IMR-90 (cell line): ENCODE measurements at regions not wholly inside any gene's neighbourhood (a gene's known extent, or its start where the extent isn't known, plus 50 kb on each side); places are given as distances from the start of the nearest gene placed in this dataset.

Experiments
- ATAC-seq: fragments of 200-7000 bp; cut with Tn5 transposase; 2 replicates; pipeline ENCODE4 v1.9.1; 2020; ENCODE audit warnings: low read depth, mild to moderate bottlenecking, moderate library complexity
- BruUV-seq: library from RNA; stranded (reverse); fragments of 400-500 nt; replicated peaks from 2 replicates; lab custom pipeline; 2021; lab: Mats Ljungman, UMichigan
- CTCF ChIA-PET: fragments of 300-600 bp; formaldehyde crosslinking; extraction: SDS; loops from one replicate; lab custom pipeline; 2021; ENCODE audit warnings: antibody characterized with exemption; lab: Yijun Ruan, JAX
- POLR2A ChIA-PET: fragments of 300-600 bp; sonication (Branson Sonifier 250); formaldehyde crosslinking; loops from one replicate; lab custom pipeline; 2022; ENCODE audit warnings: antibody characterized with exemption; ENCODE audit not compliant: unreplicated experiment; lab: Charles Lee
- DNase-seq: peaks from one replicate; pipeline ENCODE4 v3.0.0; 2013
- H2AFZ ChIP-seq: replicated peaks from 2 replicates; pipeline ENCODE3; 2013; ENCODE audit warnings: low read length, mild to moderate bottlenecking; ENCODE audit not compliant: poor library complexity
- H2AK5ac ChIP-seq: 2 replicates; pipeline ENCODE4 v1.6.1; 2013; ENCODE audit warnings: low read depth, low read length, inconsistent platforms
- H2AK9ac ChIP-seq: replicated peaks from 2 replicates; pipeline ENCODE3; 2013; ENCODE audit warnings: mild to moderate bottlenecking, low read depth, low read length, moderate library complexity; ENCODE audit not compliant: poor library complexity
- H2BK120ac ChIP-seq: 2 replicates; pipeline ENCODE4 v1.6.1; 2013; ENCODE audit warnings: low read depth, low read length, inconsistent platforms
- H2BK15ac ChIP-seq: 3 replicates; pipeline ENCODE4 v1.6.1; 2013; ENCODE audit warnings: low read depth, low read length, inconsistent platforms
- H2BK20ac ChIP-seq: 2 replicates; pipeline ENCODE4 v1.6.1; 2013; ENCODE audit warnings: low read depth, mild to moderate bottlenecking, inconsistent platforms, low read length, moderate library complexity
- H2BK5ac ChIP-seq: 2 replicates; pipeline ENCODE4 v1.6.1; 2013; ENCODE audit warnings: mild to moderate bottlenecking, low read depth, low read length, inconsistent platforms; ENCODE audit not compliant: poor library complexity, severe bottlenecking
- H3K14ac ChIP-seq: replicated peaks from 2 replicates; pipeline ENCODE4 v1.6.1; 2013; ENCODE audit warnings: low read depth, low read length, inconsistent platforms
- H3K18ac ChIP-seq: 2 replicates; pipeline ENCODE4 v1.6.1; 2013; ENCODE audit warnings: low read depth, low read length, control low read depth
- H3K23ac ChIP-seq: 2 replicates; pipeline ENCODE4 v1.6.1; 2013; ENCODE audit warnings: low read depth, low read length, inconsistent platforms
- H3K27ac ChIP-seq: 2 replicates; pipeline ENCODE4 v1.5.1; 2013; ENCODE audit warnings: mild to moderate bottlenecking, control low read depth, low read length; ENCODE audit not compliant: insufficient read depth
- H3K27me3 ChIP-seq: 2 replicates; pipeline ENCODE4 v1.6.1; 2013; ENCODE audit warnings: low read length; ENCODE audit not compliant: control insufficient read depth, insufficient read depth
- H3K36me3 ChIP-seq: 2 replicates; pipeline ENCODE4 v1.6.1; 2013; ENCODE audit warnings: low read length, mixed read lengths; ENCODE audit not compliant: control insufficient read depth, insufficient read depth
- H3K4ac ChIP-seq: 2 replicates; pipeline ENCODE4 v1.6.1; 2013; ENCODE audit warnings: low read depth, low read length, inconsistent platforms
- H3K4me1 ChIP-seq: 2 replicates; pipeline ENCODE4 v1.6.1; 2013; ENCODE audit warnings: low read length, mixed read lengths; ENCODE audit not compliant: control insufficient read depth, insufficient read depth
- H3K4me2 ChIP-seq: 2 replicates; pipeline ENCODE4 v1.6.1; 2013; ENCODE audit warnings: low read depth, mild to moderate bottlenecking, control low read depth, low read length, moderate library complexity
- H3K4me3 ChIP-seq: 2 replicates; pipeline ENCODE4 v1.5.1; 2013; ENCODE audit warnings: low read depth, mild to moderate bottlenecking, control low read depth, low read length, moderate library complexity; ENCODE audit not compliant: insufficient read depth
- H3K56ac ChIP-seq: 2 replicates; pipeline ENCODE4 v1.6.1; 2013; ENCODE audit warnings: low read length, inconsistent platforms; ENCODE audit not compliant: insufficient read depth; ENCODE audit errors: extremely low read depth
- H3K79me1 ChIP-seq, 2 experiments: 2 replicates each; pipeline ENCODE4 v1.6.1; 2013; ENCODE audit warnings: low read length in 2 of 2, inconsistent platforms in 1 of 2, low read depth in 1 of 2
- H3K9ac ChIP-seq: 2 replicates; pipeline ENCODE4 v1.6.1; 2013; ENCODE audit warnings: low read depth, low read length, control low read depth
- H3K9me1 ChIP-seq: 2 replicates; pipeline ENCODE4 v1.6.1; 2013; ENCODE audit warnings: low read length, inconsistent platforms; ENCODE audit not compliant: insufficient read depth
- H3K9me3 ChIP-seq: 2 replicates; pipeline ENCODE4 v1.6.1; 2013; ENCODE audit warnings: low read length; ENCODE audit not compliant: control insufficient read depth, insufficient read depth
- H4K20me1 ChIP-seq: 2 replicates; pipeline ENCODE4 v1.6.1; 2013; ENCODE audit warnings: low read length, inconsistent platforms; ENCODE audit not compliant: insufficient read depth
- H4K5ac ChIP-seq: 2 replicates; pipeline ENCODE4 v1.6.1; 2013; ENCODE audit warnings: mild to moderate bottlenecking, low read depth, low read length, control low read depth
- H4K8ac ChIP-seq, 2 experiments: 2 replicates each; pipeline ENCODE4 v1.6.1; 2013; ENCODE audit warnings: low read depth in 2 of 2, low read length in 2 of 2, control low read depth in 1 of 2, inconsistent platforms in 1 of 2
- H4K91ac ChIP-seq: 2 replicates; pipeline ENCODE4 v1.6.1; 2013; ENCODE audit warnings: low read depth, low read length, inconsistent platforms; ENCODE audit not compliant: insufficient read depth
- BHLHE40 ChIP-seq: fragments of 150-350 bp; IDR thresholded peaks from 2 replicates; pipeline ENCODE4 v1.6.1; 2016; ENCODE audit warnings: mild to moderate bottlenecking, low read depth, low read length
- CEBPB ChIP-seq: IDR thresholded peaks from 2 replicates; pipeline ENCODE4 v1.6.1; 2012; ENCODE audit warnings: low read depth, low read length, improper control_type of control experiment
- CHD1 ChIP-seq: IDR thresholded peaks from 2 replicates; pipeline ENCODE4 v1.6.1; 2012; ENCODE audit warnings: low read depth, low read length, improper control_type of control experiment
- CTCF ChIP-seq: conservative IDR thresholded peaks from 2 replicates; pipeline ENCODE4 v1.5.1; 2012; ENCODE audit warnings: mild to moderate bottlenecking, low read depth, low read length, improper control_type of control experiment
- ELK1 ChIP-seq: fragments of 150-350 bp; IDR thresholded peaks from 2 replicates; pipeline ENCODE4 v1.6.1; 2016; ENCODE audit warnings: low read depth, mild to moderate bottlenecking, low read length, moderate library complexity, borderline replicate concordance
- FOS ChIP-seq: fragments of 150-350 bp; IDR thresholded peaks from 2 replicates; pipeline ENCODE4 v1.6.1; 2016; ENCODE audit warnings: low read depth, low read length
- MAFK ChIP-seq: IDR thresholded peaks from 2 replicates; pipeline ENCODE4 v1.6.1; 2012; ENCODE audit warnings: low read depth, low read length, improper control_type of control experiment
- MAZ ChIP-seq: IDR thresholded peaks from 2 replicates; pipeline ENCODE4 v1.6.1; 2012; ENCODE audit warnings: low read depth, mild to moderate bottlenecking, low read length, improper control_type of control experiment, moderate library complexity, borderline replicate concordance
- MXI1 ChIP-seq: IDR thresholded peaks from 2 replicates; pipeline ENCODE4 v1.6.1; 2012; ENCODE audit warnings: low read depth, mild to moderate bottlenecking, low read length, moderate library complexity, borderline replicate concordance
- NFE2L2 ChIP-seq: fragments of 150-350 bp; IDR thresholded peaks from 2 replicates; pipeline ENCODE4 v1.6.1; 2016; ENCODE audit warnings: low read depth, mild to moderate bottlenecking, low read length
- POLR2A ChIP-seq: IDR thresholded peaks from 2 replicates; pipeline ENCODE4 v1.6.1; 2012; ENCODE audit warnings: mild to moderate bottlenecking, low read depth, low read length
- RCOR1 ChIP-seq: IDR thresholded peaks from 2 replicates; pipeline ENCODE4 v1.6.1; 2012; ENCODE audit warnings: mild to moderate bottlenecking, low read length, improper control_type of control experiment; ENCODE audit not compliant: insufficient replicate concordance
- RFX5 ChIP-seq: IDR thresholded peaks from 2 replicates; pipeline ENCODE4 v1.8.0; 2012; ENCODE audit warnings: low read depth, mild to moderate bottlenecking, low read length, moderate library complexity
- SMC3 ChIP-seq: fragments of 150-350 bp; IDR thresholded peaks from 2 replicates; pipeline ENCODE4 v1.6.1; 2016; ENCODE audit warnings: low read depth, mild to moderate bottlenecking, antibody characterized with exemption, low read length, moderate library complexity
- USF2 ChIP-seq: fragments of 150-350 bp; IDR thresholded peaks from 2 replicates; pipeline ENCODE4 v1.6.1; 2017; ENCODE audit warnings: mild to moderate bottlenecking, antibody characterized with exemption, low read length, low read depth
- dilution Hi-C: fragments of 300-500 bp; cut with HindIII; formaldehyde crosslinking; loops from one replicate; pipeline ENCODE4 v1.14.3; 2018; ENCODE audit warnings: low sequenced_read_pairs; ENCODE audit not compliant: unreplicated experiment
- in situ Hi-C: fragments of 300-500 bp; cut with MboI; formaldehyde crosslinking; loops from 3 replicates; pipeline ENCODE4 v1.14.3; 2019; ENCODE audit warnings: low sequenced_read_pairs, inconsistent platforms, mixed read lengths
- intact Hi-C: fragments of 100-400 bp; cut with micrococcal nuclease; formaldehyde crosslinking; loops from 2 replicates; pipeline ENCODE4 v1.10.0; 2022

- no peak overlapping the region for H3K4ac ChIP-seq
- DNase-seq, result no peak
Observed at GRCh38 chr3:191695815-191696153, 234.8 kb downstream of the PYDC2 start.

More at GRCh38 chr3:191695815-191696153, 234.8 kb downstream of the PYDC2 start:
- H3K14ac ChIP-seq, result no peak overlapping the region
- dilution Hi-C loops, result no loop called here
- H3K4me3 ChIP-seq, result no peak overlapping the region
- ATAC-seq, result no peak
- H4K5ac ChIP-seq, result no peak overlapping the region
- no peaks in the 10 kb centered on the region for H3K79me1 ChIP-seq
- H3K9ac ChIP-seq, result no peak overlapping the region
- no peak overlapping the region for H3K18ac ChIP-seq
- BruUV-seq, result no TSS peak
- no peak overlapping the region for H3K56ac ChIP-seq
- no peaks in the 10 kb centered on the region for H4K20me1 ChIP-seq
- H3K27ac ChIP-seq, result no peak overlapping the region
- H2BK5ac ChIP-seq, result no peak overlapping the region
- H3K4me1 ChIP-seq, result no peaks in the 10 kb centered on the region
- no peak overlapping the region for H4K91ac ChIP-seq
- in situ Hi-C loops, result no loop called here
- no peak overlapping the region for H2AFZ ChIP-seq
- no peak overlapping the region for H2BK15ac ChIP-seq
- TF ChIP-seq FOS (no peak), USF2 (no peak), MAZ (no peak), BHLHE40 (no peak), RCOR1 (no peak), RFX5 (no peak), MAFK (no peak), POLR2A (no peak), NFE2L2 (no peak), ELK1 (no peak), CEBPB (no peak), SMC3 (no peak), CHD1 (no peak), CTCF (no peak), MXI1 (no peak)
- no peak overlapping the region for H3K4me2 ChIP-seq
- no peak overlapping the region for H2AK9ac ChIP-seq
- intact Hi-C loops, result no loop called here
- POLR2A ChIA-PET, result no interaction called here
- H3K27me3 ChIP-seq, result no peaks in the 10 kb centered on the region
- H2BK120ac ChIP-seq, result no peak overlapping the region
- H2BK20ac ChIP-seq, result no peak overlapping the region
- CTCF ChIA-PET, result no interaction called here
- no peaks in the 10 kb centered on the region for H3K9me1 ChIP-seq
- no peak overlapping the region for H2AK5ac ChIP-seq
- peaks cover 10% of the 10 kb centered on the region for H3K9me3 ChIP-seq
- no peak overlapping the region for H3K23ac ChIP-seq
- no peaks in the 10 kb centered on the region for H3K36me3 ChIP-seq
- no peak overlapping the region for H4K8ac ChIP-seq
